ACC112 (cell line): ENCODE measurements at regions not wholly inside any gene's neighbourhood (a gene's known extent, or its start where the extent isn't known, plus 50 kb on each side); places are given as distances from the start of the nearest gene placed in this dataset.
"Not testable (repeated sequence)": the region's sequence is repeated elsewhere in the genome, so short reads cannot be mapped to it uniquely, and the experiment has no call there.

Experiments used
- H2AFZ ChIP-seq: fragments of 200-600 bp; sonication (generic); one replicate; pipeline ENCODE4 v1.6.0; 2017; ENCODE audit warnings: antibody characterized with exemption, low read length; ENCODE audit not compliant: unreplicated experiment
- H3K27ac ChIP-seq: fragments of 200-600 bp; sonication (generic); 2 replicates; pipeline ENCODE4 v1.5.1; 2014; ENCODE audit warnings: low read depth, mild to moderate bottlenecking, antibody characterized with exemption, low read length, moderate library complexity
- H3K27me3 ChIP-seq: fragments of 200-600 bp; sonication (generic); 2 replicates; pipeline ENCODE4 v1.6.1; 2014; ENCODE audit warnings: mild to moderate bottlenecking, antibody characterized with exemption, low read length, moderate library complexity, mixed read lengths; ENCODE audit not compliant: insufficient read depth
- H3K36me3 ChIP-seq: fragments of 200-600 bp; sonication (generic); 2 replicates; pipeline ENCODE4 v1.6.1; 2016; ENCODE audit warnings: mild to moderate bottlenecking, antibody characterized with exemption, low read length, moderate library complexity, mixed read lengths; ENCODE audit not compliant: insufficient read depth
- H3K4me1 ChIP-seq: fragments of 200-600 bp; sonication (generic); one replicate; pipeline ENCODE4 v1.6.1; 2016; ENCODE audit warnings: low read length, mixed read lengths; ENCODE audit not compliant: insufficient read depth, unreplicated experiment, control insufficient read depth
- H3K4me3 ChIP-seq: fragments of 200-600 bp; sonication (generic); 2 replicates; pipeline ENCODE4 v1.5.1; 2014; ENCODE audit warnings: mild to moderate bottlenecking, low read depth, low read length
- H3K79me2 ChIP-seq: fragments of 200-600 bp; sonication (generic); one replicate; pipeline ENCODE4 v1.6.0; 2016; ENCODE audit warnings: low read length; ENCODE audit not compliant: control insufficient read depth, unreplicated experiment, insufficient read depth

GRCh38 chr12:17016116-17016864 lies 410.3 kb upstream of the LMO3 start:
- Histone ChIP-seq H2AFZ (no peak overlapping the region), H3K27me3 (no peaks in the 10 kb centered on the region), H3K27ac (no peak overlapping the region)

GRCh38 chr12:17015501-17015900 lies 409.5 kb upstream of the LMO3 start:
- no peaks in the 10 kb centered on the region for H3K36me3 ChIP-seq
- H3K27me3 ChIP-seq, result no peaks in the 10 kb centered on the region
- H3K4me3 ChIP-seq, result no peak overlapping the region
- no peaks in the 10 kb centered on the region for H3K4me1 ChIP-seq
- H3K79me2 ChIP-seq, result no peaks in the 10 kb centered on the region
- no peak overlapping the region for H3K27ac ChIP-seq
- H2AFZ ChIP-seq, result no peak overlapping the region

More at GRCh38 chr12:17016116-17016864, 410.3 kb upstream of the LMO3 start:
- Histone ChIP-seq H3K79me2 (no peaks in the 10 kb centered on the region), H3K4me3 (no peak overlapping the region), H3K36me3 (no peaks in the 10 kb centered on the region), H3K4me1 (no peaks in the 10 kb centered on the region)

GRCh38 chr12:17007442-17008040 lies 401.6 kb upstream of the LMO3 start:
- not testable (repeated sequence) for H2AFZ ChIP-seq, H3K27ac ChIP-seq, H3K4me1 ChIP-seq, H3K4me3 ChIP-seq, H3K36me3 ChIP-seq, H3K27me3 ChIP-seq, H3K79me2 ChIP-seq

- not testable (repeated sequence) for H3K4me1 ChIP-seq, H3K27me3 ChIP-seq, H3K4me3 ChIP-seq, H2AFZ ChIP-seq, H3K36me3 ChIP-seq, H3K79me2 ChIP-seq, H3K27ac ChIP-seq
Observed at GRCh38 chr12:16998538-16998937, 392.6 kb upstream of the LMO3 start.

GRCh38 chr12:16984484-16984883 lies 378.5 kb upstream of the LMO3 start:
- H3K27me3 ChIP-seq, result no peaks in the 10 kb centered on the region
- no peak overlapping the region for H2AFZ ChIP-seq
- no peak overlapping the region for H3K4me3 ChIP-seq
- no peaks in the 10 kb centered on the region for H3K79me2 ChIP-seq
- H3K27ac ChIP-seq, result no peak overlapping the region
- no peaks in the 10 kb centered on the region for H3K4me1 ChIP-seq
- H3K36me3 ChIP-seq, result no peaks in the 10 kb centered on the region

- Histone ChIP-seq H3K79me2 (no peaks in the 10 kb centered on the region), H2AFZ (no peak overlapping the region), H3K4me3 (no peak overlapping the region), H3K27me3 (no peaks in the 10 kb centered on the region), H3K4me1 (no peaks in the 10 kb centered on the region), H3K27ac (no peak overlapping the region), H3K36me3 (no peaks in the 10 kb centered on the region)
Observed at GRCh38 chr12:16972923-16973770, 367.2 kb upstream of the LMO3 start.

GRCh38 chr12:16962889-16963288 lies 356.9 kb upstream of the LMO3 start:
- Histone ChIP-seq H2AFZ (no peak overlapping the region), H3K4me3 (no peak overlapping the region), H3K79me2 (no peaks in the 10 kb centered on the region), H3K27me3 (no peaks in the 10 kb centered on the region), H3K36me3 (no peaks in the 10 kb centered on the region), H3K27ac (no peak overlapping the region), H3K4me1 (no peaks in the 10 kb centered on the region)

GRCh38 chr12:16955083-16955657 lies 349.2 kb upstream of the LMO3 start:
- Histone ChIP-seq H2AFZ (no peak overlapping the region), H3K4me3 (no peak overlapping the region), H3K79me2 (no peaks in the 10 kb centered on the region), H3K36me3 (no peaks in the 10 kb centered on the region), H3K4me1 (no peaks in the 10 kb centered on the region), H3K27me3 (no peaks in the 10 kb centered on the region), H3K27ac (no peak overlapping the region)

GRCh38 chr12:16949871-16950667 lies 344.1 kb upstream of the LMO3 start:
- Histone ChIP-seq H3K36me3 (no peaks in the 10 kb centered on the region), H3K27me3 (no peaks in the 10 kb centered on the region), H3K27ac (no peak overlapping the region), H3K79me2 (no peaks in the 10 kb centered on the region), H3K4me1 (no peaks in the 10 kb centered on the region), H3K4me3 (no peak overlapping the region), H2AFZ (no peak overlapping the region)

- Histone ChIP-seq H3K27ac (no peak overlapping the region), H3K36me3 (no peaks in the 10 kb centered on the region), H3K4me1 (no peaks in the 10 kb centered on the region), H3K4me3 (no peak overlapping the region), H3K79me2 (no peaks in the 10 kb centered on the region), H2AFZ (no peak overlapping the region), H3K27me3 (no peaks in the 10 kb centered on the region)
Observed at GRCh38 chr12:16949371-16949770, 343.4 kb upstream of the LMO3 start.
